WTC11 (cell line): ENCODE measurements at regions not wholly inside any gene's neighbourhood (a gene's known extent, or its start where the extent isn't known, plus 50 kb on each side); places are given as distances from the start of the nearest gene placed in this dataset.
"Not testable (repeated sequence)": the region's sequence is repeated elsewhere in the genome, so short reads cannot be mapped to it uniquely, and the experiment has no call there.

Experiments
- ESRRA ChIP-seq: sonication (generic); formaldehyde crosslinking; IDR thresholded peaks from 2 replicates; pipeline ENCODE4 v1.8.1; 2022; ENCODE audit warnings: mild to moderate bottlenecking, missing genetic modification reagents, borderline replicate concordance
- FOXJ3 ChIP-seq: sonication (generic); formaldehyde crosslinking; IDR thresholded peaks from 2 replicates; pipeline ENCODE4 v1.9.0; 2021; ENCODE audit warnings: missing genetic modification reagents, mild to moderate bottlenecking, borderline replicate concordance
- GABPB1 ChIP-seq: sonication (generic); formaldehyde crosslinking; IDR thresholded peaks from 2 replicates; pipeline ENCODE4 v1.8.1; 2023; ENCODE audit warnings: mild to moderate bottlenecking, missing genetic modification reagents
- TF ChIP-seq, protein P1 (sequence below): sonication (generic); formaldehyde crosslinking; IDR thresholded peaks from 2 replicates; pipeline ENCODE4 v1.8.1; 2022; ENCODE audit warnings: mild to moderate bottlenecking, moderate library complexity, missing genetic modification reagents
- TF ChIP-seq, protein P2 (sequence below): sonication (generic); formaldehyde crosslinking; IDR thresholded peaks from 2 replicates; pipeline ENCODE4 v1.8.0; 2022; ENCODE audit warnings: mild to moderate bottlenecking, missing genetic modification reagents
- TF ChIP-seq, protein P3 (sequence below): fragments of 200-600 bp; IDR thresholded peaks from 2 replicates; pipeline ENCODE4 v1.8.0; 2022; ENCODE audit warnings: antibody characterized with exemption
- TF ChIP-seq, protein P4 (sequence below): sonication (generic); formaldehyde crosslinking; IDR thresholded peaks from 2 replicates; pipeline ENCODE4 v1.8.1; 2022; ENCODE audit warnings: low read depth, mild to moderate bottlenecking, moderate library complexity, missing genetic modification reagents, borderline replicate concordance
- TF ChIP-seq, protein P5 (sequence below): sonication (generic); formaldehyde crosslinking; IDR thresholded peaks from 2 replicates; pipeline ENCODE4 v1.8.0; 2023; ENCODE audit warnings: missing genetic modification reagents, mild to moderate bottlenecking, borderline replicate concordance

DNA sequence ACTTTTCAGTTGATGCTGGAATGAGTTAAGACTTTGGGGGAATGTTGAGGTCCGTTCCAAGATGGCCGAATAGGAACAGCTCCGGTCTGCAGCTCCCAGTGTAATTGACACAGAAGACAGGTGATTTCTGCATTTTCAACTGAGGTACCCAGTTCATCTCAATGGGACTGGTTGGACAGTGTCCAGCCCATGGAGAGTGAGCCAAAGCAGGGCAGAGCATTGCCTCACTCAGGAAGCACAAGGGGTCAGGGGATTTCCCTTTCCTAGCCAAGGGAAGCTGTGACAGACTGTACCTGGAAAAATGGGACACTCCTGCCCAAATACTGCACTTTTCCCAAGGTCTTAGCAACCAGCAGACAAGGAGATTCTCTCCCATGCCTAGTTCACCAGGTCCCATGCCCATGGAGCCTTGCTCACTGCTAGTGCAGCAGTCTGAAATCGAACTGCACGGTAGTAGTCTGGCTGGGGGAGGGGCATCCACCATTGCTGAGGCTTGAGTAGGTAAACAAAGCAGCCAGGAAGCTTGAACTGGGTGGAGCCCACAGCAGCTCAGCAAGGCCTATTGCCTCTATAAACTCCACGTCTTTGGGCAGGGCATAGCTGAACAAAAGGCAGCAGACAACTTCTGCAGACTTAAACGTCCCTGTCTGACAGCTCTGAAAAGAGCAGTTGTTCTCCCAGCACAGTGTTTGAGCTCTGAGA lies 231.0 kb downstream of the CHIC2 start:
- TF ChIP-seq, protein P1, sequence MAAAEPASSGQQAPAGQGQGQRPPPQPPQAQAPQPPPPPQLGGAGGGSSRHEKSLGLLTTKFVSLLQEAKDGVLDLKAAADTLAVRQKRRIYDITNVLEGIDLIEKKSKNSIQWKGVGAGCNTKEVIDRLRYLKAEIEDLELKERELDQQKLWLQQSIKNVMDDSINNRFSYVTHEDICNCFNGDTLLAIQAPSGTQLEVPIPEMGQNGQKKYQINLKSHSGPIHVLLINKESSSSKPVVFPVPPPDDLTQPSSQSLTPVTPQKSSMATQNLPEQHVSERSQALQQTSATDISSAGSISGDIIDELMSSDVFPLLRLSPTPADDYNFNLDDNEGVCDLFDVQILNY (CRISPR knock-in tag), result not testable (repeated sequence)
- TF ChIP-seq, protein P2, sequence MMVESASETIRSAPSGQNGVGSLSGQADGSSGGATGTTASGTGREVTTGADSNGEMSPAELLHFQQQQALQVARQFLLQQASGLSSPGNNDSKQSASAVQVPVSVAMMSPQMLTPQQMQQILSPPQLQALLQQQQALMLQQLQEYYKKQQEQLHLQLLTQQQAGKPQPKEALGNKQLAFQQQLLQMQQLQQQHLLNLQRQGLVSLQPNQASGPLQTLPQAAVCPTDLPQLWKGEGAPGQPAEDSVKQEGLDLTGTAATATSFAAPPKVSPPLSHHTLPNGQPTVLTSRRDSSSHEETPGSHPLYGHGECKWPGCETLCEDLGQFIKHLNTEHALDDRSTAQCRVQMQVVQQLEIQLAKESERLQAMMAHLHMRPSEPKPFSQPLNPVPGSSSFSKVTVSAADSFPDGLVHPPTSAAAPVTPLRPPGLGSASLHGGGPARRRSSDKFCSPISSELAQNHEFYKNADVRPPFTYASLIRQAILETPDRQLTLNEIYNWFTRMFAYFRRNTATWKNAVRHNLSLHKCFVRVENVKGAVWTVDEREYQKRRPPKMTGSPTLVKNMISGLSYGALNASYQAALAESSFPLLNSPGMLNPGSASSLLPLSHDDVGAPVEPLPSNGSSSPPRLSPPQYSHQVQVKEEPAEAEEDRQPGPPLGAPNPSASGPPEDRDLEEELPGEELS, result not testable (repeated sequence)
- TF ChIP-seq, protein P3, sequence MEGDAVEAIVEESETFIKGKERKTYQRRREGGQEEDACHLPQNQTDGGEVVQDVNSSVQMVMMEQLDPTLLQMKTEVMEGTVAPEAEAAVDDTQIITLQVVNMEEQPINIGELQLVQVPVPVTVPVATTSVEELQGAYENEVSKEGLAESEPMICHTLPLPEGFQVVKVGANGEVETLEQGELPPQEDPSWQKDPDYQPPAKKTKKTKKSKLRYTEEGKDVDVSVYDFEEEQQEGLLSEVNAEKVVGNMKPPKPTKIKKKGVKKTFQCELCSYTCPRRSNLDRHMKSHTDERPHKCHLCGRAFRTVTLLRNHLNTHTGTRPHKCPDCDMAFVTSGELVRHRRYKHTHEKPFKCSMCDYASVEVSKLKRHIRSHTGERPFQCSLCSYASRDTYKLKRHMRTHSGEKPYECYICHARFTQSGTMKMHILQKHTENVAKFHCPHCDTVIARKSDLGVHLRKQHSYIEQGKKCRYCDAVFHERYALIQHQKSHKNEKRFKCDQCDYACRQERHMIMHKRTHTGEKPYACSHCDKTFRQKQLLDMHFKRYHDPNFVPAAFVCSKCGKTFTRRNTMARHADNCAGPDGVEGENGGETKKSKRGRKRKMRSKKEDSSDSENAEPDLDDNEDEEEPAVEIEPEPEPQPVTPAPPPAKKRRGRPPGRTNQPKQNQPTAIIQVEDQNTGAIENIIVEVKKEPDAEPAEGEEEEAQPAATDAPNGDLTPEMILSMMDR, result not testable (repeated sequence)
- TF ChIP-seq GABPB1, ESRRA, FOXJ3 (CRISPR knock-in tag): not testable (repeated sequence)
- TF ChIP-seq, protein P4, sequence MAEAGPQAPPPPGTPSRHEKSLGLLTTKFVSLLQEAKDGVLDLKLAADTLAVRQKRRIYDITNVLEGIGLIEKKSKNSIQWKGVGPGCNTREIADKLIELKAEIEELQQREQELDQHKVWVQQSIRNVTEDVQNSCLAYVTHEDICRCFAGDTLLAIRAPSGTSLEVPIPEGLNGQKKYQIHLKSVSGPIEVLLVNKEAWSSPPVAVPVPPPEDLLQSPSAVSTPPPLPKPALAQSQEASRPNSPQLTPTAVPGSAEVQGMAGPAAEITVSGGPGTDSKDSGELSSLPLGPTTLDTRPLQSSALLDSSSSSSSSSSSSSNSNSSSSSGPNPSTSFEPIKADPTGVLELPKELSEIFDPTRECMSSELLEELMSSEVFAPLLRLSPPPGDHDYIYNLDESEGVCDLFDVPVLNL (CRISPR knock-in tag), result not testable (repeated sequence)
- TF ChIP-seq, protein P5, sequence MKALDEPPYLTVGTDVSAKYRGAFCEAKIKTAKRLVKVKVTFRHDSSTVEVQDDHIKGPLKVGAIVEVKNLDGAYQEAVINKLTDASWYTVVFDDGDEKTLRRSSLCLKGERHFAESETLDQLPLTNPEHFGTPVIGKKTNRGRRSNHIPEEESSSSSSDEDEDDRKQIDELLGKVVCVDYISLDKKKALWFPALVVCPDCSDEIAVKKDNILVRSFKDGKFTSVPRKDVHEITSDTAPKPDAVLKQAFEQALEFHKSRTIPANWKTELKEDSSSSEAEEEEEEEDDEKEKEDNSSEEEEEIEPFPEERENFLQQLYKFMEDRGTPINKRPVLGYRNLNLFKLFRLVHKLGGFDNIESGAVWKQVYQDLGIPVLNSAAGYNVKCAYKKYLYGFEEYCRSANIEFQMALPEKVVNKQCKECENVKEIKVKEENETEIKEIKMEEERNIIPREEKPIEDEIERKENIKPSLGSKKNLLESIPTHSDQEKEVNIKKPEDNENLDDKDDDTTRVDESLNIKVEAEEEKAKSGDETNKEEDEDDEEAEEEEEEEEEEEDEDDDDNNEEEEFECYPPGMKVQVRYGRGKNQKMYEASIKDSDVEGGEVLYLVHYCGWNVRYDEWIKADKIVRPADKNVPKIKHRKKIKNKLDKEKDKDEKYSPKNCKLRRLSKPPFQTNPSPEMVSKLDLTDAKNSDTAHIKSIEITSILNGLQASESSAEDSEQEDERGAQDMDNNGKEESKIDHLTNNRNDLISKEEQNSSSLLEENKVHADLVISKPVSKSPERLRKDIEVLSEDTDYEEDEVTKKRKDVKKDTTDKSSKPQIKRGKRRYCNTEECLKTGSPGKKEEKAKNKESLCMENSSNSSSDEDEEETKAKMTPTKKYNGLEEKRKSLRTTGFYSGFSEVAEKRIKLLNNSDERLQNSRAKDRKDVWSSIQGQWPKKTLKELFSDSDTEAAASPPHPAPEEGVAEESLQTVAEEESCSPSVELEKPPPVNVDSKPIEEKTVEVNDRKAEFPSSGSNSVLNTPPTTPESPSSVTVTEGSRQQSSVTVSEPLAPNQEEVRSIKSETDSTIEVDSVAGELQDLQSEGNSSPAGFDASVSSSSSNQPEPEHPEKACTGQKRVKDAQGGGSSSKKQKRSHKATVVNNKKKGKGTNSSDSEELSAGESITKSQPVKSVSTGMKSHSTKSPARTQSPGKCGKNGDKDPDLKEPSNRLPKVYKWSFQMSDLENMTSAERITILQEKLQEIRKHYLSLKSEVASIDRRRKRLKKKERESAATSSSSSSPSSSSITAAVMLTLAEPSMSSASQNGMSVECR (CRISPR knock-in tag), result not testable (repeated sequence)
